Right cardiac atrium (tissue), 5 donors: ENCODE measurements at regions not wholly inside any gene's neighbourhood (a gene's known extent, or its start where the extent isn't known, plus 50 kb on each side); places are given as distances from the start of the nearest gene placed in this dataset.

ENCODE experiments used
- ATAC-seq, 2 donors: fragments of 200-7000 bp; cut with Tn5 transposase; one replicate each; pipeline versions ENCODE4 v1.8.0 to v1.9.1; 2020; ENCODE audit warnings: moderate library complexity in 2 of 2, mild to moderate bottlenecking in 1 of 2
- DNase-seq, 3 donors: peaks; one replicate each; pipeline ENCODE4 v3.0.0-alpha.2; 2020
- H3K27ac ChIP-seq: one replicate; pipeline ENCODE4 v1.5.1; 2013; ENCODE audit warnings: mild to moderate bottlenecking, low read length, control low read depth, moderate library complexity
- H3K27me3 ChIP-seq: one replicate; pipeline ENCODE4 v1.6.1; 2013; ENCODE audit not compliant: control insufficient read depth, insufficient read depth
- H3K4me1 ChIP-seq: one replicate; pipeline ENCODE4 v1.6.1; 2013; ENCODE audit warnings: low read length; ENCODE audit not compliant: control insufficient read depth, insufficient read depth
- H3K4me3 ChIP-seq: one replicate; pipeline ENCODE4 v1.5.1; 2013; ENCODE audit warnings: low read length, control low read depth
- H3K9me3 ChIP-seq: one replicate; pipeline ENCODE4 v1.6.1; 2013; ENCODE audit warnings: low read length; ENCODE audit not compliant: control insufficient read depth
- whole genome bisulfite sequencing: extraction: QIAGEN DNeasy Blood & Tissue Kit; methylation state at CpG from one replicate; pipeline ENCODE4 v1.1.7; 2013; 5-methylcytosine and 5-hydroxymethylcytosine counted together
- intact Hi-C, 4 donors: fragments of 100-400 bp; cut with DNase I; formaldehyde crosslinking; loops; one replicate each; pipeline versions ENCODE4 v1.11.0 to v1.14.0; 2022 to 2023
- donor health status: healthy with polysubstance abuse.
- donor health status: DM: no; HTN: yes; CAD: no.
- donor health status: DM: no; HTN: no; CAD: no.
- donor health status: DM: no; HTN: yes; CAD: no; lungs with severe emphysema.
- donor health status: DM: yes; HTN: yes; CAD: no.

GRCh38 chr2:41911033-41911432 is 136.8 kb upstream of the PKDCC start:
- Histone ChIP-seq H3K9me3 (no peaks in the 10 kb centered on the region), H3K27me3 (no peaks in the 10 kb centered on the region), H3K27ac (no peak overlapping the region), H3K4me3 (no peak overlapping the region), H3K4me1 (peaks cover 7% of the 10 kb centered on the region)
- intact Hi-C loops: no loop called here
- WGBS: 89% methylated on average over 3 of the region's 3 CpGs
- ATAC-seq: no peak
- no peak for DNase-seq

GRCh38 chr2:41912337-41912736 is 135.5 kb upstream of the PKDCC start:
- peaks cover 3% of the 10 kb centered on the region for H3K4me1 ChIP-seq
- intact Hi-C loops: no loop called here

GRCh38 chr2:41912776-41913175 is 135.0 kb upstream of the PKDCC start:
- H3K4me1 ChIP-seq: peaks cover 3% of the 10 kb centered on the region
- H3K27me3 ChIP-seq: no peaks in the 10 kb centered on the region
- intact Hi-C loops: no loop called here
- ATAC-seq (peak; percentile 63 to 74), DNase-seq (peak in 1 of 3 donors; percentile 39)
- WGBS: 56% methylated on average over 2 of the region's 2 CpGs
- peak overlapping the region; percentile 66 for H3K27ac ChIP-seq
- H3K9me3 ChIP-seq: no peaks in the 10 kb centered on the region
- H3K4me3 ChIP-seq: no peak overlapping the region

More at GRCh38 chr2:41912337-41912736, 135.5 kb upstream of the PKDCC start:
- Histone ChIP-seq H3K27me3 (no peaks in the 10 kb centered on the region), H3K27ac (no peak overlapping the region), H3K4me3 (no peak overlapping the region), H3K9me3 (no peaks in the 10 kb centered on the region)
- 55% methylated on average over 3 of the region's 3 CpGs for WGBS
- DNase-seq: no peak
- ATAC-seq: peak; percentile 68 to 69

GRCh38 chr2:41913311-41913710 is 134.5 kb upstream of the PKDCC start:
- intact Hi-C loops: no loop called here
- Histone ChIP-seq H3K4me1 (peaks cover 3% of the 10 kb centered on the region), H3K4me3 (no peak overlapping the region), H3K27me3 (no peaks in the 10 kb centered on the region), H3K27ac (peak overlapping the region; percentile 66), H3K9me3 (no peaks in the 10 kb centered on the region)
- peak; percentile 80 to 88 for ATAC-seq
- WGBS: 69% methylated on average over 8 of the region's 8 CpGs
- DNase-seq: no peak

- DNase-seq (peak in 1 of 3 donors; percentile 69), ATAC-seq (peak; percentile 36 to 54)
- no peaks in the 10 kb centered on the region for H3K27me3 ChIP-seq
- H3K4me3 ChIP-seq: no peak overlapping the region
- intact Hi-C loops: no loop called here
- H3K27ac ChIP-seq: peak overlapping the region; percentile 93
- peaks cover 3% of the 10 kb centered on the region for H3K4me1 ChIP-seq
- no peaks in the 10 kb centered on the region for H3K9me3 ChIP-seq
- WGBS: 79% methylated on average over 7 of the region's 7 CpGs
Measured at GRCh38 chr2:41913921-41914609, 133.8 kb upstream of the PKDCC start.

- H3K27ac ChIP-seq: peak overlapping the region; percentile 93
- ATAC-seq (no peak), DNase-seq (no peak)
- H3K4me3 ChIP-seq: no peak overlapping the region
- H3K9me3 ChIP-seq: no peaks in the 10 kb centered on the region
- H3K27me3 ChIP-seq: no peaks in the 10 kb centered on the region
- intact Hi-C loops: no loop called here
- H3K4me1 ChIP-seq: peaks cover 3% of the 10 kb centered on the region
Measured at GRCh38 chr2:41914936-41915335, 132.9 kb upstream of the PKDCC start.

GRCh38 chr2:41916177-41916576 is 131.6 kb upstream of the PKDCC start:
- Histone ChIP-seq H3K4me1 (peaks cover 3% of the 10 kb centered on the region), H3K27ac (no peak overlapping the region), H3K27me3 (no peaks in the 10 kb centered on the region), H3K9me3 (no peaks in the 10 kb centered on the region), H3K4me3 (no peak overlapping the region)
- WGBS: 97% methylated on average over 2 of the region's 2 CpGs
- DNase-seq (no peak), ATAC-seq (no peak)
- intact Hi-C loops: no loop called here

GRCh38 chr2:41917587-41917986 is 130.2 kb upstream of the PKDCC start:
- ATAC-seq (no peak), DNase-seq (no peak)
- Histone ChIP-seq H3K27ac (no peak overlapping the region), H3K27me3 (no peaks in the 10 kb centered on the region), H3K4me1 (peaks cover 7% of the 10 kb centered on the region), H3K9me3 (no peaks in the 10 kb centered on the region), H3K4me3 (no peak overlapping the region)
- intact Hi-C loops: no loop called here
- whole genome bisulfite sequencing: 85% methylated on average over 2 of the region's 2 CpGs

- ATAC-seq (no peak), DNase-seq (no peak)
- no peaks in the 10 kb centered on the region for H3K9me3 ChIP-seq
- WGBS: 98% methylated on average over 3 of the region's 3 CpGs
- intact Hi-C loops: no loop called here
- no peak overlapping the region for H3K4me3 ChIP-seq
- peaks cover 10% of the 10 kb centered on the region for H3K4me1 ChIP-seq
- H3K27ac ChIP-seq: no peak overlapping the region
- H3K27me3 ChIP-seq: no peaks in the 10 kb centered on the region
Measured at GRCh38 chr2:41919135-41919534, 128.7 kb upstream of the PKDCC start.

- ATAC-seq (no peak), DNase-seq (no peak)
- Histone ChIP-seq H3K4me3 (no peak overlapping the region), H3K27me3 (no peaks in the 10 kb centered on the region), H3K9me3 (no peaks in the 10 kb centered on the region), H3K4me1 (peaks cover 13% of the 10 kb centered on the region), H3K27ac (no peak overlapping the region)
- WGBS: 89% methylated on average over 3 of the region's 3 CpGs
- intact Hi-C loops: no loop called here
Measured at GRCh38 chr2:41920181-41920580, 127.6 kb upstream of the PKDCC start.

- peaks cover 15% of the 10 kb centered on the region for H3K4me1 ChIP-seq
- WGBS: 86% methylated on average over 2 of the region's 2 CpGs
- no peaks in the 10 kb centered on the region for H3K9me3 ChIP-seq
- H3K4me3 ChIP-seq: no peak overlapping the region
- DNase-seq (no peak), ATAC-seq (no peak)
- H3K27me3 ChIP-seq: no peaks in the 10 kb centered on the region
- no peak overlapping the region for H3K27ac ChIP-seq
- intact Hi-C loops: no loop called here
Measured at GRCh38 chr2:41920812-41921211, 127.0 kb upstream of the PKDCC start.

- H3K27me3 ChIP-seq: no peaks in the 10 kb centered on the region
- no peak overlapping the region for H3K4me3 ChIP-seq
- DNase-seq (peak in 1 of 3 donors; percentile 71), ATAC-seq (peak; percentile 66 to 75)
- peaks cover 27% of the 10 kb centered on the region for H3K4me1 ChIP-seq
- intact Hi-C loops: no loop called here
- H3K9me3 ChIP-seq: no peaks in the 10 kb centered on the region
- WGBS: 36% methylated on average over 5 of the region's 5 CpGs
- H3K27ac ChIP-seq: peak overlapping the region; percentile 79
Measured at GRCh38 chr2:41922177-41922576, 125.6 kb upstream of the PKDCC start.
